ENCODE measurements at regions not wholly inside any gene's neighbourhood (a gene's known extent, or its start where the extent isn't known, plus 50 kb on each side); places are given as distances from the start of the nearest gene placed in this dataset.
"Not testable (repeated sequence)": the region's sequence is repeated elsewhere in the genome, so short reads cannot be mapped to it uniquely, and the experiment has no call there.

GRCh38 chr4:45423896-45424295, 697.5 kb upstream of the GNPDA2 start:
- H3F3A ChIP-seq (ENCODE audit: low read length, unreplicated experiment), result no peaks in the 10 kb centered on the region
- no peak overlapping the region for H3K4me3 ChIP-seq (ENCODE audit: low read length)
- H3K9me2 ChIP-seq (replicated peaks; ENCODE audit: low read length), result no peaks in the 10 kb centered on the region
- H3K36me3 ChIP-seq (ENCODE audit: low read depth, low read length), result no peaks in the 10 kb centered on the region
- H3K9ac ChIP-seq (ENCODE audit: low read length), result no peak overlapping the region
- intact Hi-C loops (cut with micrococcal nuclease), result no loop called here
- H3K27me3 ChIP-seq (ENCODE audit: low read length), result no peaks in the 10 kb centered on the region
- H4K20me1 ChIP-seq (ENCODE audit: low read length), result no peaks in the 10 kb centered on the region
- H3K27ac ChIP-seq (ENCODE audit: low read length), result no peak overlapping the region
- DNase-seq, result no peak
- H2AFZ ChIP-seq (ENCODE audit: low read length), result no peak overlapping the region
- POLR2A ChIA-PET (ENCODE audit: unreplicated experiment), result no interaction called here
- H3K79me2 ChIP-seq (ENCODE audit: low read length), result no peaks in the 10 kb centered on the region
- CTCF ChIA-PET, result no interaction called here
- BruUV-seq (replicated peaks), result no TSS peak
- ATAC-seq, result no peak
- H3K4me1 ChIP-seq (ENCODE audit: insufficient read depth, low read length), result no peaks in the 10 kb centered on the region
- TF ChIP-seq CTCF (conservative IDR thresholded peaks at IDR 0.05; ENCODE audit: low read depth, low read length) (no peak), EZH2phosphoT487 (IDR thresholded peaks at IDR 0.05; ENCODE audit: borderline replicate concordance, low read length) (no peak), EZH2 (IDR thresholded peaks at IDR 0.05; ENCODE audit: low read length, unreplicated experiment) (no peak)
- H3K4me2 ChIP-seq (ENCODE audit: low read length), result no peak overlapping the region
- H3K9me3 ChIP-seq (ENCODE audit: low read length), result no peaks in the 10 kb centered on the region

GRCh38 chr4:45420091-45420674, 693.8 kb upstream of the GNPDA2 start:
- H4K20me1 ChIP-seq (ENCODE audit: low read length); H3K4me2 ChIP-seq (ENCODE audit: low read length); intact Hi-C loops (cut with micrococcal nuclease); POLR2A ChIA-PET (ENCODE audit: unreplicated experiment); H3K27ac ChIP-seq (ENCODE audit: low read length); BruUV-seq (replicated peaks); H3K27me3 ChIP-seq (ENCODE audit: low read length); H3K9ac ChIP-seq (ENCODE audit: low read length); H3K9me2 ChIP-seq (replicated peaks; ENCODE audit: low read length); H3K9me3 ChIP-seq (ENCODE audit: low read length); H3F3A ChIP-seq (ENCODE audit: low read length, unreplicated experiment); CTCF ChIA-PET; H3K79me2 ChIP-seq (ENCODE audit: low read length); DNase-seq; H2AFZ ChIP-seq (ENCODE audit: low read length); H3K4me3 ChIP-seq (ENCODE audit: low read length); H3K36me3 ChIP-seq (ENCODE audit: low read depth, low read length); H3K4me1 ChIP-seq (ENCODE audit: insufficient read depth, low read length); ATAC-seq: not testable (repeated sequence)

- TF ChIP-seq EZH2 (IDR thresholded peaks at IDR 0.05; ENCODE audit: low read length, unreplicated experiment) (no peak), EZH2phosphoT487 (IDR thresholded peaks at IDR 0.05; ENCODE audit: borderline replicate concordance, low read length) (no peak), CTCF (conservative IDR thresholded peaks at IDR 0.05; ENCODE audit: low read depth, low read length) (no peak)
- no peak overlapping the region for H3K4me3 ChIP-seq (ENCODE audit: low read length)
- no peaks in the 10 kb centered on the region for H3F3A ChIP-seq (ENCODE audit: low read length, unreplicated experiment)
- no peak overlapping the region for H3K27ac ChIP-seq (ENCODE audit: low read length)
- H3K27me3 ChIP-seq (ENCODE audit: low read length), result no peaks in the 10 kb centered on the region
- intact Hi-C loops (cut with micrococcal nuclease), result no loop called here
- H3K4me2 ChIP-seq (ENCODE audit: low read length), result no peak overlapping the region
- H3K36me3 ChIP-seq (ENCODE audit: low read depth, low read length), result no peaks in the 10 kb centered on the region
- no peaks in the 10 kb centered on the region for H3K79me2 ChIP-seq (ENCODE audit: low read length)
- H3K9ac ChIP-seq (ENCODE audit: low read length), result no peak overlapping the region
- BruUV-seq (replicated peaks), result no TSS peak
- ChIA-PET POLR2A (ENCODE audit: unreplicated experiment) (no interaction called here), CTCF (no interaction called here)
- no peak for ATAC-seq
- no peaks in the 10 kb centered on the region for H3K9me2 ChIP-seq (replicated peaks; ENCODE audit: low read length)
- H4K20me1 ChIP-seq (ENCODE audit: low read length), result no peaks in the 10 kb centered on the region
- H2AFZ ChIP-seq (ENCODE audit: low read length), result no peak overlapping the region
- H3K9me3 ChIP-seq (ENCODE audit: low read length), result no peaks in the 10 kb centered on the region
- DNase-seq, result no peak
- no peaks in the 10 kb centered on the region for H3K4me1 ChIP-seq (ENCODE audit: insufficient read depth, low read length)
Observed at GRCh38 chr4:45410701-45411210, 684.4 kb upstream of the GNPDA2 start.
